SIG-M5 treated with dmso at 0.1 percent for 504 hours (cell line): ENCODE measurements at regions not wholly inside any gene's neighbourhood (a gene's known extent, or its start where the extent isn't known, plus 50 kb on each side); places are given as distances from the start of the nearest gene placed in this dataset.
A peak's percentile ranks its signal among the peaks of the same experiment; 100 is the strongest.

Experiments
- DNase-seq: peaks from one replicate; lab custom pipeline; 2025; ENCODE audit not compliant: unreplicated experiment; lab: John Stamatoyannopoulos, UW

DNA sequence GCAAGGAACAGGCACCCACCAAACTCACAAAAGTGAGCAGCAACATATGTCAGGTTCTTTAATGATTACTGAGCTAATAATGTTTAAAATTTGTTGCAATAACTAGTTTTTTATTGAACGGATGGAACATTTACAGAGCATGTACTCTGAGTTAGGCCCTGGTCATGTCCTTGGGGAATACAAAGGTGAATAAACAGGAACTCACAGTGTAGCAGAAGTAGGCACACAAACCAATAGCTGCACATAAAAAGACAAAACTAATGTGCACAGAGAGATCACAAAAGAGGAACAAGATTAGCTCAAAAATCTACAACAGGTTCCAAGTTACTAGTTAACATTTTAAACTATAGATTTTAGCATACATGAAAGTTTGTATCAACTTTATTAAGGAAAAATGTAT, 505.3 kb upstream of the PPP2R3A start:
- DNase-seq: no peak

DNA sequence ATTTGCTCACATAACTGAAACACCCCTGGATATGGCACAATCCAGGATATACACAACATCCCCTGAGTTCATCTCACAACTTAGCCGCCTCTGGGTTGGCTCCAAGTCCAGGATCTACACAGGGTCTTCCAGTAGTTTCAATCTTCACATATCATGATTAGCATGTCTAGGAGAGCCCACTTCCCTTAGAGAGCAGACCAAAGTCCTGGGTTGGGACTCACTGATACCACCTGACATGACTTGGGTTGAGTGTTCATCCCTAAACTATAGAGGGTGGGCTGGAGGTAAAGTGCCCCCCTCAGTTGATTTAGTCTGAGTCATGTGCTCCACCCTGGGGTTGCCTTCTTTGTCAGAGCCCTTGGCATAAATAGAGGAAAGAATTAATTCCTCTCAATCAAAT, 493.6 kb upstream of the PPP2R3A start:
- DNase-seq: no peak

DNA sequence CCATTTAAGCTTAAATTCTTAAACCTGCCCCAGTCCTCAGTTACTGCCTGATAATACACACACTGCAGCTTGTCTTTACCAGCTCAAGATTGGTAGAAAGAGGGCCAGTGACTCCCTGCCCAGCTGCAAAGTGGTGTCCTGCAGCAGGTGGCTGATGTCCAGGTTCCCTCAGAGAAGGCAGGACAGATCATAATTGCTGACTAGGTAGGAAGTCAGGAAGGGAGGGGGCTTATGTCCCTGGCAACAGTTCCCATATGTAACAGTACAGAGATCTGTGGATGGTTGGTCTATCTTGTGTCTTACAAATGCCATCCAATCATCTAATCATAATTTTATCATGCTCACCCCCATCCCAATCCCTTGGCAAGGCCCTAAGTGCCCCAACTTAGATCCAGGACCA, 492.1 kb upstream of the PPP2R3A start:
- DNase-seq: no peak

DNA sequence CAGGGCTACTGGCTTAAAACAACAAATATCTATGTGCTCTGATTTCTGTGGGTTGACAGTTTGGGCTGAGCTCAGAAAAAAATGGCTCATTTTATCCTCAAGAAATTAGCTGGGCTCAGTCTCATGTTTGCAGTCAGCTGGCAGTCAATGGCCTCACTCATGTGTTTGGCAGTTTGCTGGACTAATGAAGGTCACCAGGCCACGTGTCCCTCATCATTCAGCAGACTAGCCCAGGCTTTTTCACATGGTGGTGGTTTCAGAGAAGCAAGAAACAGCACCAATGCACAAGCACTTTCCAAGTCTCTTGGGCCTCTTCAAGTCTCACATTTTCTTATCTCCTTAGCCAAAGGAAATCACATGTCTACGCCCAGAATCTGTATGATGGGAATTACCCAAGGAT, 478.3 kb upstream of the PPP2R3A start:
- DNase-seq: no peak

DNA sequence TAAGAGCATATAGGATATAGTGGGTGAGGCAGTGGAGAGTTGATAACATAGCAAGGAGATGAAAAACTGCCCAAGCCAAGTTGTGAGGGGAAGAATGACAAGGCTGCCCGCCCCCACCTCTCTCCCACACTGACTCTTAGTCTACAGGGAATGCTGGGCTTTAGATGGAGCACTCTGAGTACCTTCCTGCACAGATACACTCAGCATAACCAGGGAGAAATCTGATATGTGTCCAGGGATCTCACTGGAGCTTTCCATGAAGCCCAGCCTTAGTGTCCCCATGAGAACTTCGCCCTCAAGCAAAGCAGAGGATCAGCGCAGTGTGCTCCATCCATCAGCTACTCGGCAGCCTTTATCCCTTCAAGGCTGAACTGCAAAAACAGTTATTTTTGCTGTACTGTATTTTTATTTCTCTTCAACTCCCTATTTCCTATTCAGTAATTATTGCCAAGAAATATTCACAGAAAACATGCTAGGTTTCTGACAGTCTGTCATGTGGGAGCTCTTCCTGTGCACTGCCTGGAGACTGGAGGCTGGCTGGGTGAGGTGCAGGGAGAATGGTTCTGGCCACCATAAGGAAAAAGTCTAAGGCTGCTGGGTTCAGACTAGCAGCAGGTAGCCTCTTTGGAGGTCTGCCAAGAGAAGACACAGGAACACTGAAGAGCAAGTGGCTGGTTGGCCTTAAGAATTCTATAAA, 475.2 kb upstream of the PPP2R3A start:
- no peak for DNase-seq

DNA sequence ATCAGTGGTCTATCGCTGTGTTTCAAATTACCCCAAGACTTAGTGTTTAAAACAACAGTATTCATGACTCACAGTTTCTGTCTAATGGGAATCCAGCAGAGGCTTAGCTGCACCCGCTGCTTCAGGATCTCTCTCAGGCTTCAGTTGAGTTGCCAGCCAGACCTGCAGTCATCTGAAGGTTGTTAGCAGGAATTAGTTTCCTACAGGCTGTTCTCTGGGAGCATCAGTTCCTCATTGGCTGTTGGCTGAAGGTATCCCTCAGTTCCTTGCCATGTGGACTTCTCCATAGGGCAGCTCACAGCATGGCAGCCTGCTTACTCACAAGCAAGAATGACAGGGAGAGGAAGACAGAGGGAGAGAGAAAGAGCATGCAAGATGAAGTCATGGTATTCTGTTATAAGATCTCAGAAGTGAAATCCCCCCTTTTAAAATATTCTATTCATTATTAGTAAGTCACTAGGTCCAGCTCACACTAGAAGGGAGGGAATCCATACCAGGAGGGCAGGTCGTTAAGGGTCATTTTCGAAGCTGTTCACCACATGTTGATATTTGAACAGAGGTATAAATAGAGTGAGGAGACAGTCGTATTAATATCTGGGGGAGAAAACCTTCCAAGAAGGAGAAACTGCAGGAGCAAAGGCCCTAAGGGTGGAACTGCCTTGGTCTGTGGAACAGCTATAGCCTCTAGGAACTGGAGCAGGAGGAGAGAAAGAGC, 473.9 kb upstream of the PPP2R3A start:
- DNase-seq: no peak

DNA sequence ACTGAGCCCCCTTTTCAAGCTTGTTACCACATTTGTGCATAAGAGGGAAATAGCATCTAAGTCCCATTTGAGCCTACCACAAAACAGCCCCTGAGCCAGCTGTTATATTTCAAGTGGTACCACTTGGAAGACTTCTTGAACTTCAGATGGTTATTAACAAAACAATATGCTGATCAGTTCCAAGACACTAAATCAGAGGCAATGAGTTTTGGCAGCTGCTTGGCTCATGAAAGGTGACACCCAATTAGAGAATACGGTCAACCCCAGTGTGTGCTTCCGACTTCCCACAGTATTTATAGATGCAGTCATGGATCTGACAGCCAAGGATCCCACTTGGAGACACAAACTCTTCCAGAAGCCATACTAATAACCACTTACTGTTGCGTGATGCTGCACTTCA, 469.6 kb upstream of the PPP2R3A start:
- DNase-seq: no peak

DNA sequence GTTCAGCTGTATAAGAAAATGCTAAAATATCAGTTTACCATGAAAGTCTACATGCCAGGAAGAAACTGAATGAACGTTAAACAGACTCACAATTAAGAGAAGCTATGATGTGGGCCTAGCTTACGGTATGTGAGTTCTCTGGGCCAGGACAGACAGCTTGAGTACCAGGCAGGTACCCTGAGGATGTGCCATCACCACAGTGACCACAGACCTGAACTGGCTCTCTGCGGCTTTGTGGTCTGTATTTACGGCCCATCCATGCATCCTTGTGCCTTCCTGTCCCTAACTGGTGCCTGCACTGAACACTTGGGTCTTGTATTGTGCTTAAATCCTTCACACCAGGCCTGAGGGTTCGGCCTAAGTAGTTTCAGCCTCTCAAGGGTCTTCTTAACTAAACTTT, 467.5 kb upstream of the PPP2R3A start:
- no peak for DNase-seq

DNA sequence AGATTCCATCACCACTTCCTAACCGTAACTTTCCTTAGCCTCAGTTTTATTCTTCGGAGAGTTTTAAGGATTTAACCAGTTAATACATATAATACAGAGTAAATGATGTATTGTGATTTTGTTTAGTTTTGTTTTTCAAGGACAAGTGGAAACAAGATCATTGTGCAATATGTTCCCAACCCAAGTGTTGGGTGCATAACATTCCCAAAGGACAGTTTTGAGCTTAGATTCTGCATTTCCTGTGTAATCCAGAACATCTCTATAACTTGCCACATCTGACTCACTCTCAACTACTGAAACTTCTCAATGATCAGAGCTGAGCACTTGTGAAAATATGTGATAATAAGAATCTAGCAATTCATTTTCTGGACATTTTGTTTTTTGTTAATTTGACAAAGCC, 466.1 kb upstream of the PPP2R3A start:
- no peak for DNase-seq

DNA sequence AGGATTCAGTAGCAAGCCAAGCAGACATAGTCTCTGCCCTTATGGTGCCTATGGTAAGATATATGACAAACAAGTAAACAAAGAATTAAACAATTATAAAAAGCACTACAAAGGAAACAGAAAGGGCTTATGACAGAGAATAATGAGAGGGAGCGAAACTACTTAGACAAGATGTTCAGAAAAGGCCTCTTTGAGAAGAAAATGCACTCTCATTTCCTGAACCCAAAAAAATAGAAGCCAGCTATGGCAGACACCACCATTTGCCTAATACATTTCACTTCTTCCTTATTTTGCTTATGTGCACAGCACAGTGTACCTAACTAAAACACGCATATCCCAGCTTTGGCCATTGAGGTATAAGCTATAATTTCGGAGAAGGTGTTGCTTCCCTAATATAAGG, 465.5 kb upstream of the PPP2R3A start:
- DNase-seq: no peak

DNA sequence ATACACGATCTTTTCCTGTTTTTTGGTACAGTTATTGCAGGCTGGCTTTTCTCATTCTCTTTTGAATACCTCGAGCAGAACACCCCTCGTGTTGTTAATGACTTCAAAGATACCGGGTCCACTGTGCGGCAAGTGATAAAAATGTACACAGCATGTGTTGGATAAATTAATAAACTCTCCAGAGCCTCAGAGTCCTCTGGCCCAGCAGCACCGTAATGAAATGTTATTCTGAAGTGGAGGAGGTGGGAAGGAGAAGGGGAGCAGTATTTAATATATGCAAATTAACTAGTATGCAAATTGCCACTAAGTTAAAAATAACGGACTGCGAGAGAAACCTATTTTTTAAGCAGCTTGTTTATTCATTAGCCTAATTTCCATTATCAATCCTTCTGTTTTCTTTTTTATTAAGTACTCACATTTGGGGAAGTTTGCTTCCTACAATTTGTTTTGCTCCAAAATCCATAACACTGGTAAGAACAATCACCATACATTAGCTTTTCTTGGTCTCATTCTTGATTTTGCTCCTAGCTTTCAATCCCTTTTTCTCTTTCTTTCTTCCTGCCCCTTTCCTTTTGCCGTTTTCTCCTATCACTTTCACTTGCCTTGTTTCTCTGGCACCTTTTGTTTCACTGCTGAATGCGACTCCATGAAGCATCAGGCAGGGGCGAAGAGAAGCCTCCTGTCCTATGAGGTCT, 462.3 kb upstream of the PPP2R3A start:
- DNase-seq: no peak

DNA sequence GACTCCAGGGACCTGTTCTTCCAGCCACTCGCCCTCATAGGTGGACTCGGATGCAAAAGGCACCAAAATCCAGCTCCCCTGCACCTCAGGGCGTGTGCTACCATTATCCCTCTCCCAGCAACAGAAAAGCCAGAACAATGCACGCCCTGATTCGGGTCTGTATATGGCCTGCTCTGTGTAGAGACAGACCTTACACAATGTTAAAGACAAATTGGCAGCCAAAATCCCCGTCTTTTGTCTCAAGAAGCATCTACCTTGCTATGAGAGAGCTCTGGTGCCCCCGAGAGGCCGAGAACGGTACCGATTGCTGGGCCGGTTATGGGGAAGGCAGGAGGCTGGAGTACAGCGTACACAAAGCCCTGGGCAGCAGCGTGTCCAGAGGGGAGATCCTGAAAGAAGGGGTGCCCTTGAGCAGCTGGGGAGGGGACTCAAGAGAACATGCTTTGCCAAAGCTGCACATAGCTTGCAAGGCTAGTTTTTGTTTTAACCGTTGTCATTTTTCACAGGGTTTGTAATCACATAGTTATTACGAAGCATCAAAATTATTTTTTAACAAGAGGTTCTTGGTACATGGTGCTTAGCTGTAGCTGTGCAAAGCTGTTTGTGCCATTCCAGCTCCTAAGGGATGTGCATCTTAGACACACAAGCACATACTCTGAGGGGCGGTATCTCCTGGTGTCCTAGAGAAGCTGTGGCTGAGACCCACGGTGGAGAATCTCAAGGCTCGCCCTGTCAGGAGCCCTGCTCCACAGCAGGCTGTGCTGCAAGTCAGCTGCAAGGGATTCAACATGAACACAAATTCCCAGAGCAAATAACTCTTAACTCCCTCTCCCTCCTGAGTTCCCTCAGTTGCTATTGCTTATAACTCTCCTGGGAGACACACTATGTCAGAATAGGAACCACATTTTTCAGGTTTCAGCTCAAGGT, 461.5 kb upstream of the PPP2R3A start:
- peak; percentile 34 for DNase-seq

DNA sequence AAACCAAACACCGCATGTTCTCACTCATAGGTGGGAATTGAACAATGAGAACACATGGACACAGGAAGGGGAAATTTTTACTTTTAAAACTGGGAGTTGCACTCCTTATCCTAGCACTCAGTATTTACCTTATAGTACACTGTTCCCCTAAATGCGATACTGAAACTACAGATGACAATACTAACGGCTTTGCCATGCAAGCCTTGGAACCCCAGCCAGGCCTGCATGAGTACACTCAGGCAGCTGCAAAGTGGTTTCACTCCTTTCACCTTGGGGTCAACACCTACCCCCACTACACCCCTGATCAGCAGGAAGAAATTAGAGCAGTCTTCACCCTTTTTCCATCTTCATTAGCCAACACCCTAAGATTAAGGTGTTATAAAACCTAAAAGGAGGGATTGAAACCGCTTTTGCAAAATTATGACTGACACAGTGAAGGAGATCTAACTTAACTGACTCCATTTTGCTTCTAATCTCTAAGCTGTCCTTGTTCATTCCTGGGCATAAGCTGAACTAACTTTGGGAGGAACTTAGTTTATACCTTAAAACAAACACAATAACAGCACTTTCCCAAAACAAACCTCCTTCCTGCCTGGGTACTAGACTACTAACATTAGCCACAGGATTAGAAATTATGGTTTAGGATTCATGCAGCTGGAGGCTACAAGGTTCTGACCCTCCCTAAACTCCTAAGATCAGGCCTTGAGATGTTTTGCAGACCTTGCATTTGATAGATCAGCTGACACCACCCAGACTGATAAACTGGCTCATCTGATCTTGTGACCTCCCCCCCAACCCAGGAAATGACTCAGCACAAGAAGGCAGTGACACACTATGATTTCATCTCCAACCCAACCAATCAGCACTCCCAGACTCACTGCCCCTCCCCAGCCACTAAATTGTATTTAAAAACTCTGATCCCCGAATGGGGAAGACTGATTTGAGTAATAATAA, 452.1 kb upstream of the PPP2R3A start:
- no peak for DNase-seq

DNA sequence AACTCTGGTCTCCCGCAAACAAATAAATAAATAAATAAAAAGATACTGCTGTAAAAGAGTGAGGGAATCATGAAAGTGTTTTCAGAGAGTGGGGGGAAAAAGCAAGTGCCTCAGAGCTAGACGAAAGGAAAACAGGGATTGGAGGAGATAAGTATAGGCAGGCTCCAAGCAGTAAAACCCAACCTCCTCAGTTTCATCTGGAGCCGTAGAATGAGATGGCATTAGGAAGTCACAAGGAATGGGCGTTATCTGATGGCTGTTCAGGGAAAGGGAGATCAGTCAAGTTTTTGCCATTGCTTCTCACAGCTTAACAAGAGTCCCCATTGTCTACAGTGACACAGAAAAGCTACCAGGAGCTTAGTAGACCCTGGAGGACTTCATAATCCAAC, 451.5 kb upstream of the PPP2R3A start:
- no peak for DNase-seq

DNA sequence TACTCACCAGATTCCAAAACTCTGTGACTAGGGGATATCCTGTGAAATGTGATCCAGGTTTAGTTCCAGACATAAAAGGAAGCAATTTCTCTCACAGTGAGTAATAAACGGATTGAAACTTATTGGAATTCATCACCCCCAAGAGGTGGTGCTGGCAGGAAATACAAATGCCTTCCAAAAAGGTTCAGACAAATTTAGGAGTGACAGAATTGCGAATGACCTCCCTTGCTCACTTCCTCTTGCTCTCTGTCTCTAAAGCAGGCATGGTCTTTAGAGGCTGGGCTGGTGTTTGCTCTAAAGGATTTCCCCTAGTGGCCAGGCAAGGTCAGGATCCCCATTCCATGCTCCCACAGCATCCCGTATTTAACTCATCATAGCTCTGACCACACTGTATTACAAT, 449.4 kb upstream of the PPP2R3A start:
- no peak for DNase-seq

DNA sequence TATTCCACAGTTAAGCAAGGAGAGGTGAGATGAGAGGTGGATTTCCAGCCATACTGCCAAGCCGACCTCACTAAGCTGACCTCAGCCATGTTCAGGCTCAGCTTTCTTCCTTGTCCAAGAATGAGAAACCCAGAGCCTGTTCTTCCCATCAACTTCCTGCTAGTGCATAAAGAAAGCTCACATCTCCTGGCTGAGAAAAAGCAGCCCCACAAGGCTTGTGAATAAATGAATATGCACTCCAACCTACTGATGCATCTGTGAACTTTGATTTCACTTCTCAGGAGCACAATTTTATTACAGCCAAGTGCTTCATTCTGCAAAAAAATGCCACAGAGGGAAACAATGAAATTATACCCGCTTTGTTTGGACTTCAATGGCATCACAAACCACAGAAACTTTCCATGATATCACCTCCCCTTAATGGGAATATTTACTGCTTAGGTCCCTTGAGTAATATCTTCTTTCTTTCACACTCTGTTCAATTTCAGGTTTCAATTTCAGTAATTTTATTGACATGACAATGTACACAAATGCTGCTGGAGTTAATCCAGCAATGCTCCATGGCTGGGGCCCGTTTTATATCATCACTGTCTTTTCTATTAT, 437.0 kb upstream of the PPP2R3A start:
- DNase-seq: no peak

DNA sequence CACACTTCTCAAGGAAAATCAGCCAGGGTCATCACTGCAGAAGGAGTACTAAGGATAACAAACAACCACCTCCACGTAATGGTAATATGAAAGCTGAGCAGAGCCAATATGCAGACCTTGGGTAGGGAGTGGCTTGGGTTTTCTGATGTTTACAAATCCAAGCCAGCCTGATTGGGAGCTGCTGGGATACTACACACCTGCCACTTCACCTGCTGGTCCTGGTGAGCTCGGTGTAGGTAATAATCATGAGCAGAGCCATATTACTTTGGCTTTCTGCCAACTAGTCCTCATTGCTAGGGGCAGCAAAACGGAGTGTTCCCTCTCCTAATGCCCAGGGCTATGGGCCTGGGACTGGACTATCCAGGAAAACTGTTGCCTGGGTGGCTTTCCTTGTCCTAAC, 433.5 kb upstream of the PPP2R3A start:
- no peak for DNase-seq

DNA sequence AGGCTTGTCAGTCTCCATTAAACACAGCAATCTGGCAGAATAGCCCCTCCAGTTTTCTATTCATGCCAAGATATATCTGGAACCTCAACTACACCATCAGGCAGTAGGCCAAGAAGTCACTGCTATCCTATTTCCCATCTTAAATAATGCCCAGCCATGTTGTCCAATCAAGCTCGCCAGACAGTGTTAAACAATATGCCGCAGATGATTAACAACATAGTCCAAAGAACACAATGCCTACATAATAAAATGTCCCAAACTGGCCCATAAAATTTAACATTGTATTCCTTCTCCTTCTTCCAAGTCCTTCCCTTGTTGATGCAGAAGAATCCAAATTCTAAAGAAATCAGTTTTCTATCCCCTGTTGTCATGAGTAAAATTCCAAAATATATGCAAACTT, 427.4 kb upstream of the PPP2R3A start:
- DNase-seq: no peak

DNA sequence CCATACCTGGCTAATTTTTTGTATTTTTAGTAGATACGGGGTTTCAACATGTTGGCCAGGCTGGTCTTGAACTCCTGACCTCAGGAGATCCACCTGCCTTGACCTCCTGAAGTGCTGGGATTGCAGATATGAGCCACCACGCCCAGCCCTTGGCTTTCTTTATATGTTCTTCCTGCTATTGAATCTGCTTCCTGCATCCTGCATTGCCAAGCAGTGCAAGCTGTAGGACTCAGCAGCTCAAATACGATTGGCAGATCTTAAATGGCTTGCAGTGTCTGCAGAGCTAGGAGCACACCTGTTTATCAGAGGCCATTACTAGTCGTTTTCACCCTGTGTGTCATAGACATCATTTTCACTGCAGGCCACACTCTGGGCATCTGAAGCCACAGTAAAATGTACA, 426.2 kb upstream of the PPP2R3A start:
- no peak for DNase-seq

DNA sequence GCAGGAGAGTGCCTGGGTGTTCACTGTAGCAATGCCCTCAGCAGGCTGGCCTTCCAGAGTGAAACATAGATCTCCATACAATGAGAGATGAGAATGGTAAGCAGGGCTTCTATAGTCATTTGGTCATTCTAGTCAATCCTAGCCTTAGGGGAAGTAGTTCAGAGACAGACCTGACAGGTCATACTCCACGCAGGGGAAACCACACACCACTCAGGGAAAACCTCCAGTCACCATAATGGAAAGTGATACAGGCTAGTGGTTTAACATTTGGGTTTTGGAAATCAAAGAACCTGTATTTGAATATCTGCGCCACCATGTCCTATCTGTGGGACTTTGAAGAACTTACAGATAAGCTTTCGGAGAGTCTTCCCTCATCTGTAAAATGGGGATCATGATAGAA, 425.7 kb upstream of the PPP2R3A start:
- DNase-seq: no peak
